GM12872 (cell line): ENCODE measurements at regions not wholly inside any gene's neighbourhood (a gene's known extent, or its start where the extent isn't known, plus 50 kb on each side); places are given as distances from the start of the nearest gene placed in this dataset.

Experiments
- TF ChIP-seq, protein P1 (sequence below): IDR thresholded peaks from 3 replicates; pipeline ENCODE4 v1.5.1; 2011; ENCODE audit warnings: low read depth, mild to moderate bottlenecking, low read length, moderate library complexity; ENCODE audit not compliant: insufficient read depth

GRCh38 chr4:129578336-129578735 lies 482.4 kb downstream of the C4orf33 start:
- TF ChIP-seq, protein P1, sequence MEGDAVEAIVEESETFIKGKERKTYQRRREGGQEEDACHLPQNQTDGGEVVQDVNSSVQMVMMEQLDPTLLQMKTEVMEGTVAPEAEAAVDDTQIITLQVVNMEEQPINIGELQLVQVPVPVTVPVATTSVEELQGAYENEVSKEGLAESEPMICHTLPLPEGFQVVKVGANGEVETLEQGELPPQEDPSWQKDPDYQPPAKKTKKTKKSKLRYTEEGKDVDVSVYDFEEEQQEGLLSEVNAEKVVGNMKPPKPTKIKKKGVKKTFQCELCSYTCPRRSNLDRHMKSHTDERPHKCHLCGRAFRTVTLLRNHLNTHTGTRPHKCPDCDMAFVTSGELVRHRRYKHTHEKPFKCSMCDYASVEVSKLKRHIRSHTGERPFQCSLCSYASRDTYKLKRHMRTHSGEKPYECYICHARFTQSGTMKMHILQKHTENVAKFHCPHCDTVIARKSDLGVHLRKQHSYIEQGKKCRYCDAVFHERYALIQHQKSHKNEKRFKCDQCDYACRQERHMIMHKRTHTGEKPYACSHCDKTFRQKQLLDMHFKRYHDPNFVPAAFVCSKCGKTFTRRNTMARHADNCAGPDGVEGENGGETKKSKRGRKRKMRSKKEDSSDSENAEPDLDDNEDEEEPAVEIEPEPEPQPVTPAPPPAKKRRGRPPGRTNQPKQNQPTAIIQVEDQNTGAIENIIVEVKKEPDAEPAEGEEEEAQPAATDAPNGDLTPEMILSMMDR, result no peak

GRCh38 chr4:129581305-129581704 lies 485.4 kb downstream of the C4orf33 start:
- TF ChIP-seq, protein P1, result no peak

GRCh38 chr4:129583868-129584267 lies 487.9 kb downstream of the C4orf33 start:
- TF ChIP-seq, protein P1, result no peak

- TF ChIP-seq, protein P1, result no peak
Measured at GRCh38 chr4:129598582-129598981, 502.6 kb downstream of the C4orf33 start.

DNA sequence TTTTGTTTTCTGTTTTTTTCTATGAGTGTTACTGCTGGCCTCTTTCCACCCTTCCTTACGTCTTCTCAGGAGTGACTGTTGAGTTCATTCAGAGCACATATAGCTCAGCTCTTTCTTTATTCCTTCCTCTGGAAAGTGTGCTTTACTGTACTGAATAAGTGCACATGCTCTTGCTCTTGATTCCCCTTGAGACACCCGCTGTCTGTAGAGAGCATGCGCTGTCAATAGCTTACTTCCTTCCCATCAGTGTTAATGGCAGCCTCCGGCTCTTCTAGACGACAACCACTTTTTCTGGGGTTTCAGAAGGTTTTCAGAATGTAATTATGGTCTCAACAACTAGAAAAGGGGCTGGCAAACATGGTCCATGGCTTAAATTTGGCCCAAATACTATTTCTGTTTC lies 504.9 kb downstream of the C4orf33 start:
- TF ChIP-seq, protein P1, result no peak

GRCh38 chr4:129602447-129602846 lies 506.5 kb downstream of the C4orf33 start:
- TF ChIP-seq, protein P1, result no peak

GRCh38 chr4:129603241-129603931 lies 507.4 kb downstream of the C4orf33 start:
- TF ChIP-seq, protein P1, result no peak
